Activated T-cell treated with anti-CD3 and anti-CD28 coated beads, Interleukin-2, amount 50 U/mL, for 72 hours (primary cell): ENCODE measurements at regions not wholly inside any gene's neighbourhood (a gene's known extent, or its start where the extent isn't known, plus 50 kb on each side); places are given as distances from the start of the nearest gene placed in this dataset.

Experiments
- ATAC-seq, 2 donors: fragments of 150-1000 bp; cut with Tn5 transposase; replicated peaks in 1 of 2; 2 replicates each; pipeline ENCODE4 v1.10.0; 2021; ENCODE audit warnings: moderate library complexity in 2 of 2, mild to moderate bottlenecking in 1 of 2
- DNase-seq, 2 donors: peaks; one replicate each; pipeline ENCODE4 v3.0.0; 2021 to 2022; ENCODE audit warnings: mixed read lengths in 1 of 2
- H3K27ac Mint-ChIP-seq: one replicate; pipeline ENCODE4 v1.8.0; 2022; ENCODE audit warnings: mild to moderate bottlenecking, moderate library complexity, mixed read lengths
- H3K27me3 Mint-ChIP-seq: one replicate; pipeline ENCODE4 v1.8.0; 2022; ENCODE audit warnings: low read depth, mixed read lengths
- H3K36me3 Mint-ChIP-seq, 2 donors: one replicate each; pipeline ENCODE4 v1.8.0; 2022; ENCODE audit warnings: mixed read lengths in 2 of 2, mild to moderate bottlenecking in 1 of 2; ENCODE audit not compliant: insufficient read depth in 2 of 2
- H3K4me1 Mint-ChIP-seq: one replicate; pipeline ENCODE4 v1.8.0; 2022; ENCODE audit warnings: low read depth, mixed read lengths
- H3K4me3 Mint-ChIP-seq, 2 donors: one replicate each; pipeline ENCODE4 v1.8.0; 2022; ENCODE audit warnings: mild to moderate bottlenecking in 2 of 2, mixed read lengths in 2 of 2, moderate library complexity in 2 of 2
- H3K9me3 Mint-ChIP-seq, 2 donors: one replicate each; pipeline ENCODE4 v1.8.0; 2022; ENCODE audit warnings: mixed read lengths in 2 of 2

GRCh38 chr21:38990424-38990794 lies 184.7 kb downstream of the ETS2 start:
- Mint-ChIP-seq H3K9me3 (no peaks in the 10 kb centered on the region), H3K4me3 (no peak overlapping the region), H3K4me1 (peaks cover 30% of the 10 kb centered on the region), H3K36me3 (peaks cover 0 to 4% of the 10 kb centered on the region in 2 donors), H3K27me3 (peaks cover 55% of the 10 kb centered on the region), H3K27ac (no peak overlapping the region)
- DNase-seq (no peak), ATAC-seq (no peak)

- ATAC-seq (no peak), DNase-seq (no peak)
- H3K9me3 Mint-ChIP-seq, result no peaks in the 10 kb centered on the region
- peaks cover 0 to 4% of the 10 kb centered on the region in 2 donors for H3K36me3 Mint-ChIP-seq
- H3K27me3 Mint-ChIP-seq, result peaks cover 55% of the 10 kb centered on the region
- no peak overlapping the region for H3K4me3 Mint-ChIP-seq
- peaks cover 35% of the 10 kb centered on the region for H3K4me1 Mint-ChIP-seq
- no peak overlapping the region for H3K27ac Mint-ChIP-seq
Measured at GRCh38 chr21:38989745-38990423, 184.2 kb downstream of the ETS2 start.

- ATAC-seq, result no peak
Measured at GRCh38 chr21:38989379-38989744, 183.6 kb downstream of the ETS2 start.

GRCh38 chr21:38988509-38989378 lies 183.0 kb downstream of the ETS2 start:
- Mint-ChIP-seq H3K27ac (no peak overlapping the region), H3K27me3 (peaks cover 50% of the 10 kb centered on the region), H3K36me3 (peaks cover 0 to 4% of the 10 kb centered on the region in 2 donors), H3K4me3 (peak overlapping the region in 1 of 2 donors; percentile 22), H3K9me3 (no peaks in the 10 kb centered on the region), H3K4me1 (peaks cover 41% of the 10 kb centered on the region)
- ATAC-seq (no peak), DNase-seq (no peak)

More at GRCh38 chr21:38989379-38989744, 183.6 kb downstream of the ETS2 start:
- peak overlapping the region in 1 of 2 donors; percentile 22 for H3K4me3 Mint-ChIP-seq
- H3K9me3 Mint-ChIP-seq, result no peaks in the 10 kb centered on the region
- peaks cover 51% of the 10 kb centered on the region for H3K27me3 Mint-ChIP-seq
- peaks cover 41% of the 10 kb centered on the region for H3K4me1 Mint-ChIP-seq
- H3K27ac Mint-ChIP-seq, result no peak overlapping the region
- peaks cover 0 to 4% of the 10 kb centered on the region in 2 donors for H3K36me3 Mint-ChIP-seq
- no peak for DNase-seq

- H3K9me3 Mint-ChIP-seq, result no peaks in the 10 kb centered on the region
- H3K4me3 Mint-ChIP-seq, result no peak overlapping the region
- peaks cover 3 to 4% of the 10 kb centered on the region in 2 donors for H3K36me3 Mint-ChIP-seq
- H3K4me1 Mint-ChIP-seq, result peaks cover 41% of the 10 kb centered on the region
- ATAC-seq, result no peak
- peaks cover 56% of the 10 kb centered on the region for H3K27me3 Mint-ChIP-seq
- DNase-seq, result no peak
- no peak overlapping the region for H3K27ac Mint-ChIP-seq
Measured at GRCh38 chr21:38987633-38988508, 182.1 kb downstream of the ETS2 start.

GRCh38 chr21:38986806-38987632 lies 181.3 kb downstream of the ETS2 start:
- Mint-ChIP-seq H3K4me1 (peaks cover 42% of the 10 kb centered on the region), H3K27me3 (peaks cover 58% of the 10 kb centered on the region), H3K4me3 (no peak overlapping the region), H3K27ac (no peak overlapping the region), H3K9me3 (no peaks in the 10 kb centered on the region), H3K36me3 (peaks cover 3 to 4% of the 10 kb centered on the region in 2 donors)
- no peak for ATAC-seq
- no peak for DNase-seq

GRCh38 chr21:38986406-38986805 lies 180.7 kb downstream of the ETS2 start:
- Mint-ChIP-seq H3K4me1 (peaks cover 48% of the 10 kb centered on the region), H3K9me3 (no peaks in the 10 kb centered on the region), H3K27me3 (peaks cover 60% of the 10 kb centered on the region), H3K27ac (no peak overlapping the region), H3K4me3 (peak overlapping the region in 1 of 2 donors; percentile 80), H3K36me3 (peaks cover 3 to 4% of the 10 kb centered on the region in 2 donors)
- DNase-seq, result no peak
- no peak for ATAC-seq

- Mint-ChIP-seq H3K4me1 (peaks cover 54% of the 10 kb centered on the region), H3K27me3 (peaks cover 60% of the 10 kb centered on the region), H3K9me3 (no peaks in the 10 kb centered on the region), H3K27ac (peak overlapping the region; percentile 89), H3K36me3 (peaks cover 3 to 4% of the 10 kb centered on the region in 2 donors), H3K4me3 (peak overlapping the region; percentile 80 to 94)
- peak; percentile 83 to 88 for ATAC-seq
- peak; percentile 73 to 87 for DNase-seq
Measured at GRCh38 chr21:38985568-38986378, 180.0 kb downstream of the ETS2 start.

- Mint-ChIP-seq H3K4me3 (peak overlapping the region; percentile 80 to 94), H3K9me3 (no peaks in the 10 kb centered on the region), H3K27me3 (peaks cover 55% of the 10 kb centered on the region), H3K36me3 (peaks cover 3 to 4% of the 10 kb centered on the region in 2 donors), H3K27ac (peak overlapping the region; percentile 89), H3K4me1 (peaks cover 61% of the 10 kb centered on the region)
- ATAC-seq (peak; percentile 62 to 64), DNase-seq (peak; percentile 34 to 40)
Measured at GRCh38 chr21:38984982-38985567, 179.3 kb downstream of the ETS2 start.

- H3K27ac Mint-ChIP-seq, result peak overlapping the region; percentile 89
- H3K4me3 Mint-ChIP-seq, result peak overlapping the region; percentile 80 to 94
- peaks cover 66% of the 10 kb centered on the region for H3K4me1 Mint-ChIP-seq
Measured at GRCh38 chr21:38984568-38984967, 178.8 kb downstream of the ETS2 start.

GRCh38 chr21:38983560-38983959 lies 177.8 kb downstream of the ETS2 start:
- no peak for ATAC-seq
- no peak for DNase-seq
- H3K4me1 Mint-ChIP-seq, result peaks cover 66% of the 10 kb centered on the region
- no peak overlapping the region for H3K27ac Mint-ChIP-seq
- H3K9me3 Mint-ChIP-seq, result no peaks in the 10 kb centered on the region
- H3K27me3 Mint-ChIP-seq, result peaks cover 48% of the 10 kb centered on the region
- peaks cover 3 to 4% of the 10 kb centered on the region in 2 donors for H3K36me3 Mint-ChIP-seq
- H3K4me3 Mint-ChIP-seq, result no peak overlapping the region

More at GRCh38 chr21:38984568-38984967, 178.8 kb downstream of the ETS2 start:
- Mint-ChIP-seq H3K9me3 (no peaks in the 10 kb centered on the region), H3K27me3 (peaks cover 51% of the 10 kb centered on the region), H3K36me3 (peaks cover 3 to 4% of the 10 kb centered on the region in 2 donors)
- ATAC-seq, result peak; percentile 8 to 16
- no peak for DNase-seq
